GM23248 (cell line): ENCODE measurements at regions not wholly inside any gene's neighbourhood (a gene's known extent, or its start where the extent isn't known, plus 50 kb on each side); places are given as distances from the start of the nearest gene placed in this dataset.

ENCODE experiments used
- DNase-seq: peaks from one replicate; pipeline ENCODE4 v3.0.0-alpha.2; 2015
- H2AFZ ChIP-seq: fragments of 200-600 bp; sonication (generic); 2 replicates; pipeline ENCODE4 v1.6.1; 2016; ENCODE audit warnings: antibody characterized with exemption
- H3F3A ChIP-seq: fragments of 200-600 bp; sonication (generic); 2 replicates; pipeline ENCODE4 v1.6.1; 2016; ENCODE audit warnings: mild to moderate bottlenecking, antibody characterized with exemption, mixed run types; ENCODE audit not compliant: insufficient read depth
- H3K27ac ChIP-seq: fragments of 200-600 bp; sonication (generic); 2 replicates; pipeline ENCODE4 v1.5.1; 2016; ENCODE audit warnings: mild to moderate bottlenecking
- H3K27me3 ChIP-seq: fragments of 200-600 bp; sonication (generic); replicated peaks from 2 replicates; pipeline ENCODE4 v1.6.1; 2016; ENCODE audit warnings: mild to moderate bottlenecking; ENCODE audit not compliant: insufficient read depth
- H3K36me3 ChIP-seq: fragments of 200-600 bp; sonication (generic); 2 replicates; pipeline ENCODE4 v1.6.1; 2016; ENCODE audit warnings: low read depth, mild to moderate bottlenecking
- H3K4me1 ChIP-seq: fragments of 200-600 bp; sonication (generic); 2 replicates; pipeline ENCODE4 v1.6.1; 2016; ENCODE audit warnings: mild to moderate bottlenecking; ENCODE audit not compliant: insufficient read depth
- H3K4me2 ChIP-seq: fragments of 200-600 bp; sonication (generic); one replicate; pipeline ENCODE4 v1.6.1; 2016; ENCODE audit warnings: mild to moderate bottlenecking; ENCODE audit not compliant: unreplicated experiment
- H3K4me3 ChIP-seq: fragments of 200-600 bp; sonication (generic); 2 replicates; pipeline ENCODE4 v1.5.1; 2016; ENCODE audit warnings: mild to moderate bottlenecking
- H3K79me2 ChIP-seq: fragments of 200-600 bp; sonication (generic); 2 replicates; pipeline ENCODE4 v1.6.1; 2016; ENCODE audit warnings: mild to moderate bottlenecking; ENCODE audit not compliant: insufficient read depth
- H3K9ac ChIP-seq: fragments of 200-600 bp; sonication (generic); 2 replicates; pipeline ENCODE4 v1.6.1; 2016; ENCODE audit warnings: mild to moderate bottlenecking
- H3K9me2 ChIP-seq: fragments of 200-600 bp; sonication (generic); 2 replicates; pipeline ENCODE4 v1.6.1; 2016; ENCODE audit warnings: mixed run types, mild to moderate bottlenecking, moderate library complexity; ENCODE audit not compliant: insufficient read depth
- H3K9me3 ChIP-seq: fragments of 200-600 bp; sonication (generic); one replicate; pipeline ENCODE4 v1.6.1; 2017; ENCODE audit warnings: low read depth
- H4K20me1 ChIP-seq: fragments of 200-600 bp; sonication (generic); 2 replicates; pipeline ENCODE4 v1.6.0; 2016; ENCODE audit not compliant: insufficient read depth
- EZH2 ChIP-seq: fragments of 200-600 bp; sonication (generic); IDR thresholded peaks from 2 replicates; pipeline ENCODE4 v1.6.1; 2018; ENCODE audit warnings: antibody characterized with exemption, mild to moderate bottlenecking; ENCODE audit not compliant: insufficient read depth, poor library complexity, severe bottlenecking
- EZH2phosphoT487 ChIP-seq: fragments of 200-600 bp; sonication (generic); IDR thresholded peaks from 2 replicates; pipeline ENCODE4 v1.6.1; 2018; ENCODE audit warnings: antibody characterized with exemption, moderate library complexity, mild to moderate bottlenecking, low read depth; ENCODE audit not compliant: insufficient read depth
- WGBS, 2 experiments: methylation state at CpG; one replicate each; pipeline ENCODE4 v1.1.6; 2015 to 2017; ENCODE audit warnings: low lambda C conversion rate in 2 of 2, low coverage in 1 of 2; ENCODE audit errors: missing lambda C conversion rate in 2 of 2; 5-methylcytosine and 5-hydroxymethylcytosine counted together
- in situ Hi-C: fragments of 300-500 bp; cut with MboI; formaldehyde crosslinking; loops from 2 replicates; pipeline ENCODE4 v1.15.0; 2020

GRCh38 chr4:10192331-10192730, 75.7 kb upstream of the WDR1 start:
- Histone ChIP-seq H3K79me2 (no peaks in the 10 kb centered on the region), H2AFZ (no peak overlapping the region), H3F3A (no peaks in the 10 kb centered on the region), H3K27ac (no peak overlapping the region), H3K4me1 (peaks cover 5% of the 10 kb centered on the region; the same call in 1 of the 2 replicates), H3K36me3 (no peaks in the 10 kb centered on the region), H3K4me3 (no peak overlapping the region), H3K9me3 (no peaks in the 10 kb centered on the region), H3K9ac (no peak overlapping the region), H3K4me2 (no peak overlapping the region), H3K9me2 (no peaks in the 10 kb centered on the region), H4K20me1 (no peaks in the 10 kb centered on the region), H3K27me3 (no peaks in the 10 kb centered on the region)
- in situ Hi-C loops, result no loop called here
- TF ChIP-seq EZH2 (no peak), EZH2phosphoT487 (no peak)
- WGBS, 2 experiments, result 51 to 54% methylated on average over 3 of the region's 3 CpGs
- DNase-seq, result no peak

- in situ Hi-C loops, result no loop called here
- peaks cover 13% of the 10 kb centered on the region for H3F3A ChIP-seq
- peaks cover 32% of the 10 kb centered on the region for H3K4me1 ChIP-seq
Observed at GRCh38 chr4:10188400-10189004, 71.9 kb upstream of the WDR1 start.

GRCh38 chr4:10186228-10187214, 69.9 kb upstream of the WDR1 start:
- Histone ChIP-seq H3K9me2 (no peaks in the 10 kb centered on the region; the same call in 1 of the 2 replicates), H3K4me1 (peaks cover 48% of the 10 kb centered on the region), H3K79me2 (no peaks in the 10 kb centered on the region), H3K9me3 (no peaks in the 10 kb centered on the region), H3K4me3 (no peak overlapping the region), H3K36me3 (no peaks in the 10 kb centered on the region), H3K27ac (peak overlapping the region; percentile 20), H2AFZ (no peak overlapping the region), H3F3A (peaks cover 30% of the 10 kb centered on the region), H3K27me3 (no peaks in the 10 kb centered on the region), H3K4me2 (no peak overlapping the region), H4K20me1 (no peaks in the 10 kb centered on the region), H3K9ac (no peak overlapping the region)
- TF ChIP-seq EZH2phosphoT487 (no peak), EZH2 (no peak)
- in situ Hi-C loops, result no loop called here
- peak; percentile 73 for DNase-seq
- WGBS, 2 experiments, result 13 to 16% methylated on average over 3 of the region's 3 CpGs

More at GRCh38 chr4:10188400-10189004, 71.9 kb upstream of the WDR1 start:
- Histone ChIP-seq H3K9me2 (no peaks in the 10 kb centered on the region), H2AFZ (no peak overlapping the region), H3K4me2 (no peak overlapping the region), H3K9me3 (no peaks in the 10 kb centered on the region), H3K36me3 (no peaks in the 10 kb centered on the region), H3K27ac (no peak overlapping the region), H3K4me3 (no peak overlapping the region), H3K27me3 (no peaks in the 10 kb centered on the region), H4K20me1 (no peaks in the 10 kb centered on the region), H3K79me2 (no peaks in the 10 kb centered on the region), H3K9ac (no peak overlapping the region)
- no peak for DNase-seq
- 58 to 64% methylated on average over 2 of the region's 2 CpGs for WGBS, 2 experiments
- TF ChIP-seq EZH2phosphoT487, result no peak
- TF ChIP-seq EZH2, result no peak

GRCh38 chr4:10185518-10186227, 69.1 kb upstream of the WDR1 start:
- Histone ChIP-seq H3K4me3 (no peak overlapping the region), H4K20me1 (no peaks in the 10 kb centered on the region), H3K36me3 (no peaks in the 10 kb centered on the region), H3K9me3 (no peaks in the 10 kb centered on the region), H3K4me1 (peaks cover 56% of the 10 kb centered on the region), H3K27ac (peak overlapping the region; percentile 7), H3K79me2 (no peaks in the 10 kb centered on the region), H3K4me2 (no peak overlapping the region), H3K9me2 (no peaks in the 10 kb centered on the region; the same call in 1 of the 2 replicates), H2AFZ (no peak overlapping the region), H3K27me3 (no peaks in the 10 kb centered on the region), H3K9ac (no peak overlapping the region), H3F3A (peaks cover 39% of the 10 kb centered on the region)
- in situ Hi-C loops, result no loop called here
- no peak for DNase-seq
- TF ChIP-seq EZH2 (no peak), EZH2phosphoT487 (no peak)
- 93 to 96% methylated on average over 5 of the region's 5 CpGs for WGBS, 2 experiments
